H1 (cell line): ENCODE measurements at regions not wholly inside any gene's neighbourhood (a gene's known extent, or its start where the extent isn't known, plus 50 kb on each side); places are given as distances from the start of the nearest gene placed in this dataset.

Experiments used
- CTCF ChIA-PET: fragments of 300-600 bp; sonication (Branson Sonifier 250); formaldehyde crosslinking; loops from one replicate; lab custom pipeline; 2021; ENCODE audit not compliant: partially characterized antibody; lab: Charles Lee
- POLR2A ChIA-PET: fragments of 300-600 bp; sonication (Branson Sonifier 250); formaldehyde crosslinking; loops from one replicate; lab custom pipeline; 2021; ENCODE audit warnings: inconsistent platforms; ENCODE audit not compliant: partially characterized antibody; lab: Charles Lee
- DNase-seq, 2 experiments: peaks; one replicate each; pipeline versions ENCODE4 v3.0.0 to v3.0.0-alpha.2; 2010 to 2022; ENCODE audit warnings: low spot score in 2 of 2, low read depth in 1 of 2, mixed read lengths in 1 of 2
- FAIRE-seq: peaks from 2 replicates; lab custom pipeline; 2011; peaks lifted over from hg19 to GRCh38; lab: Jason Lieb, UNC
- H2AFZ ChIP-seq: 2 replicates; pipeline ENCODE4 v1.8.1; 2012; ENCODE audit warnings: low read length, inconsistent platforms
- H2AK5ac ChIP-seq: 2 replicates; pipeline ENCODE4 v1.6.1; 2013; ENCODE audit warnings: low read depth, low read length
- H2BK120ac ChIP-seq: replicated peaks from 2 replicates; pipeline ENCODE3; 2013; ENCODE audit warnings: low read depth, low read length, inconsistent platforms
- H2BK12ac ChIP-seq: 2 replicates; pipeline ENCODE4 v1.6.1; 2013; ENCODE audit warnings: low read depth, low read length
- H2BK15ac ChIP-seq: 2 replicates; pipeline ENCODE4 v1.6.1; 2013; ENCODE audit warnings: low read length
- H2BK20ac ChIP-seq: 2 replicates; pipeline ENCODE4 v1.6.1; 2013; ENCODE audit warnings: low read length
- H2BK5ac ChIP-seq: 2 replicates; pipeline ENCODE4 v1.6.1; 2013; ENCODE audit warnings: low read depth, low read length
- H3K14ac ChIP-seq: 2 replicates; pipeline ENCODE4 v1.6.1; 2013; ENCODE audit warnings: inconsistent platforms; ENCODE audit not compliant: insufficient read length
- H3K18ac ChIP-seq: 2 replicates; pipeline ENCODE4 v1.6.1; 2013; ENCODE audit warnings: low read length; ENCODE audit errors: extremely low read depth
- H3K23ac ChIP-seq: 2 replicates; pipeline ENCODE4 v1.6.1; 2013; ENCODE audit warnings: inconsistent platforms; ENCODE audit not compliant: insufficient read length
- H3K23me2 ChIP-seq: 2 replicates; pipeline ENCODE4 v1.6.1; 2013; ENCODE audit warnings: low read depth, low read length
- H3K27ac ChIP-seq: 2 replicates; pipeline ENCODE4 v1.6.1; 2011; ENCODE audit warnings: low read depth, low read length, inconsistent platforms
- H3K27me3 ChIP-seq, 4 experiments: replicated peaks in 1 of 4; 1 replicate in 1 of 4; 2 replicates in 3 of 4; pipeline versions ENCODE4 v1.6.1 to v1.8.1; 2011 to 2013; ENCODE audit warnings: low read length in 3 of 4, mild to moderate bottlenecking in 3 of 4, inconsistent platforms in 2 of 4, mixed read lengths in 2 of 4, moderate library complexity in 1 of 4; ENCODE audit not compliant: control insufficient read depth in 3 of 4, insufficient read depth in 3 of 4; ENCODE audit errors: extremely low read depth in 1 of 4
- H3K36me3 ChIP-seq, 4 experiments: 2 replicates each; pipeline versions ENCODE4 v1.6.1 to v1.8.1; 2011 to 2013; ENCODE audit warnings: mild to moderate bottlenecking in 4 of 4, low read length in 3 of 4, moderate library complexity in 2 of 4, control low read depth in 1 of 4, inconsistent platforms in 1 of 4; ENCODE audit not compliant: insufficient read depth in 4 of 4, control insufficient read depth in 2 of 4
- H3K4ac ChIP-seq: replicated peaks from 2 replicates; pipeline ENCODE3; 2013; ENCODE audit warnings: low read length, low read depth, mixed read lengths, inconsistent platforms; ENCODE audit not compliant: insufficient read length
- H3K4me1 ChIP-seq, 4 experiments: replicated peaks in 1 of 4; 1 replicate in 1 of 4; 2 replicates in 3 of 4; pipeline versions ENCODE4 v1.6.1 to v1.8.1; 2011 to 2013; ENCODE audit warnings: low read length in 3 of 4, inconsistent platforms in 2 of 4, mixed read lengths in 1 of 4; ENCODE audit not compliant: insufficient read depth in 4 of 4, control insufficient read depth in 3 of 4
- H3K4me2 ChIP-seq, 2 experiments: 2 replicates each; pipeline versions ENCODE4 v1.6.1 to v1.8.1; 2011 to 2013; ENCODE audit warnings: low read depth in 2 of 2, low read length in 2 of 2, control low read depth in 1 of 2, inconsistent platforms in 1 of 2, mild to moderate bottlenecking in 1 of 2; ENCODE audit not compliant: insufficient read depth in 1 of 2
- H3K4me3 ChIP-seq, 4 experiments: fragments of 200-600, 300-600 bp in 1 of 4; sonication (generic), shearing (Covaris generic), sonication (Bioruptor Twin) in 1 of 4; 2 replicates each; pipeline versions ENCODE4 v1.5.1 to v1.8.1; 2011 to 2016; ENCODE audit warnings: low read length in 4 of 4, low read depth in 3 of 4, control low read depth in 2 of 4, inconsistent platforms in 2 of 4, mild to moderate bottlenecking in 2 of 4, mixed read lengths in 1 of 4, moderate library complexity in 1 of 4; ENCODE audit not compliant: insufficient read depth in 2 of 4; ENCODE audit errors: extremely low read depth in 1 of 4
- H3K56ac ChIP-seq: replicated peaks from 2 replicates; pipeline ENCODE3; 2013; ENCODE audit warnings: low read depth, mild to moderate bottlenecking, mixed read lengths, low read length, inconsistent platforms; ENCODE audit not compliant: insufficient read length
- H3K79me1 ChIP-seq: 2 replicates; pipeline ENCODE4 v1.6.1; 2013; ENCODE audit warnings: low read depth, low read length, control low read depth
- H3K79me2 ChIP-seq, 2 experiments: 2 replicates each; pipeline versions ENCODE4 v1.6.1 to v1.8.1; 2012 to 2013; ENCODE audit warnings: low read length in 2 of 2, mild to moderate bottlenecking in 2 of 2, inconsistent platforms in 1 of 2; ENCODE audit not compliant: insufficient read depth in 2 of 2, control insufficient read depth in 1 of 2
- H3K9ac ChIP-seq, 4 experiments: replicated peaks in 1 of 4; 1 replicate in 1 of 4; 2 replicates in 3 of 4; pipeline versions ENCODE4 v1.6.1 to v1.8.1; 2011 to 2013; ENCODE audit warnings: low read depth in 3 of 4, low read length in 3 of 4, control low read depth in 2 of 4, mild to moderate bottlenecking in 2 of 4, moderate library complexity in 2 of 4, inconsistent platforms in 1 of 4; ENCODE audit errors: extremely low read depth in 1 of 4
- H3K9me3 ChIP-seq, 2 experiments: 2 replicates each; pipeline versions ENCODE4 v1.6.1 to v1.8.1; 2012 to 2013; ENCODE audit warnings: mild to moderate bottlenecking in 2 of 2, moderate library complexity in 2 of 2, control low read depth in 1 of 2, inconsistent platforms in 1 of 2, low read depth in 1 of 2, low read length in 1 of 2, mixed read lengths in 1 of 2; ENCODE audit not compliant: insufficient read depth in 2 of 2
- H4K20me1 ChIP-seq, 2 experiments: replicated peaks in 1 of 2; 2 replicates each; pipeline versions ENCODE3 to v1.8.1; 2011 to 2013; ENCODE audit warnings: inconsistent platforms in 2 of 2, low read length in 2 of 2, mild to moderate bottlenecking in 1 of 2; ENCODE audit not compliant: insufficient read depth in 2 of 2, control insufficient read depth in 1 of 2
- H4K5ac ChIP-seq: 2 replicates; pipeline ENCODE4 v1.6.1; 2013; ENCODE audit warnings: low read length, low read depth, mixed read lengths, inconsistent platforms; ENCODE audit not compliant: insufficient read length
- H4K8ac ChIP-seq: 2 replicates; pipeline ENCODE4 v1.8.0; 2013; ENCODE audit warnings: mild to moderate bottlenecking, moderate library complexity, low read length, inconsistent platforms; ENCODE audit not compliant: insufficient read depth; ENCODE audit errors: extremely low read depth
- H4K91ac ChIP-seq: replicated peaks from 2 replicates; pipeline ENCODE3; 2013; ENCODE audit warnings: low read length, mixed read lengths, inconsistent platforms; ENCODE audit not compliant: insufficient read length
- BCL11A ChIP-seq, 2 experiments: IDR thresholded peaks; one replicate each; pipeline ENCODE4 v1.6.1; 2011; ENCODE audit warnings: low read depth in 2 of 2, low read length in 2 of 2, mild to moderate bottlenecking in 2 of 2
- CHD2 ChIP-seq: IDR thresholded peaks from 2 replicates; pipeline ENCODE4 v1.6.1; 2012; ENCODE audit warnings: low read length, improper control_type of control experiment
- CTBP2 ChIP-seq: IDR thresholded peaks from 2 replicates; pipeline ENCODE4 v1.7.0; 2011; ENCODE audit warnings: borderline replicate concordance, mild to moderate bottlenecking, moderate library complexity, mixed read lengths, low read length; ENCODE audit not compliant: insufficient read depth, insufficient read length
- GABPA ChIP-seq: IDR thresholded peaks from 2 replicates; pipeline ENCODE4 v1.6.1; 2011; ENCODE audit warnings: mild to moderate bottlenecking, low read length, moderate library complexity, borderline replicate concordance; ENCODE audit not compliant: insufficient read depth
- GTF2F1 ChIP-seq: IDR thresholded peaks from 2 replicates; pipeline ENCODE4 v1.6.1; 2012; ENCODE audit warnings: low read depth, low read length, improper control_type of control experiment, borderline replicate concordance
- HDAC2 ChIP-seq, 2 experiments: fragments of 300-600 bp in 1 of 2; sonication (generic) in 1 of 2; IDR thresholded peaks; 2 replicates each; pipeline ENCODE4 v1.6.1; 2011 to 2012; ENCODE audit warnings: low read depth in 2 of 2, low read length in 2 of 2, mild to moderate bottlenecking in 2 of 2, moderate library complexity in 2 of 2, borderline replicate concordance in 1 of 2, inconsistent platforms in 1 of 2
- POLR2AphosphoS5 ChIP-seq: IDR thresholded peaks from 2 replicates; pipeline ENCODE4 v1.6.1; 2011; ENCODE audit warnings: low read depth, low read length
- RBBP5 ChIP-seq: IDR thresholded peaks from 2 replicates; pipeline ENCODE4 v1.7.1; 2012; ENCODE audit warnings: low read depth, mild to moderate bottlenecking, inconsistent platforms, low read length, moderate library complexity, borderline replicate concordance
- RXRA ChIP-seq: IDR thresholded peaks from 2 replicates; pipeline ENCODE4 v1.6.1; 2011; ENCODE audit warnings: low read depth, mild to moderate bottlenecking, low read length, moderate library complexity; ENCODE audit not compliant: insufficient read depth
- SRF ChIP-seq: IDR thresholded peaks from 2 replicates; pipeline ENCODE4 v1.6.1; 2011; ENCODE audit warnings: mild to moderate bottlenecking, low read depth, low read length, moderate library complexity
- WGBS, 2 experiments: shearing (Covaris generic) in 1 of 2; methylation state at CpG; one replicate each; pipeline versions ENCODE4 v1.1.6 to v1.1.7; 2013 to 2015; ENCODE audit warnings: low lambda C conversion rate in 2 of 2, mixed read lengths in 2 of 2, inconsistent platforms in 1 of 2, low coverage in 1 of 2, missing lambda C conversion rate in 1 of 2; ENCODE audit not compliant: insufficient replicate concordance in 2 of 2, insufficient coverage in 1 of 2, insufficient read length in 1 of 2; ENCODE audit errors: extremely low coverage in 1 of 2, missing lambda C conversion rate in 1 of 2; 5-methylcytosine and 5-hydroxymethylcytosine counted together

- no peak overlapping the region for H4K8ac ChIP-seq
- no peak overlapping the region for H4K91ac ChIP-seq
- no peak overlapping the region for H2AK5ac ChIP-seq
- H2BK12ac ChIP-seq = no peak overlapping the region
- POLR2A ChIA-PET = no interaction called here
- H3K36me3 ChIP-seq = no peaks in the 10 kb centered on the region
- H4K20me1 ChIP-seq = no peaks in the 10 kb centered on the region
- no peak overlapping the region for H2BK20ac ChIP-seq
- H2BK120ac ChIP-seq = no peak overlapping the region
- no peak overlapping the region for H2BK5ac ChIP-seq
- H3K27ac ChIP-seq = no peak overlapping the region
- no peak overlapping the region for H3K23ac ChIP-seq
- no peaks in the 10 kb centered on the region for H3K79me1 ChIP-seq
- H3K9me3 ChIP-seq = no peaks in the 10 kb centered on the region
- TF ChIP-seq CTBP2 (no peak), GTF2F1 (no peak), HDAC2 (IDR thresholded peaks at IDR 0.05; ENCODE audit: borderline replicate concordance in 1 of 2, low read depth in 2 of 2, low read length in 2 of 2) (no peak), RBBP5 (no peak), RXRA (no peak), SRF (no peak), CHD2 (no peak), POLR2AphosphoS5 (no peak), BCL11A (IDR thresholded peaks at IDR 0.05; ENCODE audit: low read depth in 2 of 2, low read length in 2 of 2) (no peak), GABPA (no peak)
- 84% methylated on average over 4 of the region's 4 CpGs; no CpG with 5 or more reads in 1 of the 2 experiments for WGBS, 2 experiments
- H3K27me3 ChIP-seq = no peaks in the 10 kb centered on the region
- no peaks in the 10 kb centered on the region for H3K4me1 ChIP-seq
- FAIRE-seq (no peak), DNase-seq (no peak)
- H3K9ac ChIP-seq = no peak overlapping the region
- H4K5ac ChIP-seq = no peak overlapping the region
- H3K4ac ChIP-seq = no peak overlapping the region
- H3K23me2 ChIP-seq = no peaks in the 10 kb centered on the region
- H3K4me2 ChIP-seq = no peak overlapping the region
- H3K14ac ChIP-seq = no peak overlapping the region
- H3K56ac ChIP-seq = no peak overlapping the region
- H2AFZ ChIP-seq = no peak overlapping the region
- H3K18ac ChIP-seq = no peak overlapping the region
- CTCF ChIA-PET = interaction anchor here (0.7 to 1.5 kb wide), 4 partner anchors 20 to 518 kb away, joined by 3 to 5 read pairs (median 4); no protein-coding TSS in a partner anchor
- H2BK15ac ChIP-seq = no peak overlapping the region
- H3K79me2 ChIP-seq = no peaks in the 10 kb centered on the region
- no peak overlapping the region for H3K4me3 ChIP-seq
These were observed 149.8 kb downstream of the OSR1 start for GRCh38 chr2:19208479-19209199.
